ENCODE measurements at regions not wholly inside any gene's neighbourhood (a gene's known extent, or its start where the extent isn't known, plus 50 kb on each side); places are given as distances from the start of the nearest gene placed in this dataset.

GRCh38 chr7:45479781-45480180, 94.4 kb upstream of the ADCY1 start:
- Histone ChIP-seq H3K36me3 (ENCODE audit: insufficient read depth, low read length) (no peaks in the 10 kb centered on the region), H3K79me2 (replicated peaks; ENCODE audit: insufficient read depth, low read length) (no peaks in the 10 kb centered on the region), H3K4me3 (ENCODE audit: low read length) (no peak overlapping the region), H3K9ac (ENCODE audit: low read length) (no peak overlapping the region), H3K27me3 (ENCODE audit: insufficient read depth, low read depth, low read length) (no peaks in the 10 kb centered on the region), H2AFZ (ENCODE audit: low read depth, low read length) (no peak overlapping the region), H4K20me1 (ENCODE audit: insufficient read depth) (no peaks in the 10 kb centered on the region), H3K9me2 (ENCODE audit: insufficient read depth, low read length) (no peaks in the 10 kb centered on the region), H3K27ac (ENCODE audit: low read length) (no peak overlapping the region), H3K4me2 (ENCODE audit: low read length) (no peak overlapping the region), H3K9me3 (ENCODE audit: low read length) (no peaks in the 10 kb centered on the region), H3F3A (ENCODE audit: insufficient read depth, low read length, poor library complexity, severe bottlenecking) (no peaks in the 10 kb centered on the region)
- TF ChIP-seq REST (IDR thresholded peaks at IDR 0.05; ENCODE audit: borderline replicate concordance) (no peak), EZH2 (IDR thresholded peaks at IDR 0.05; ENCODE audit: borderline replicate concordance, insufficient read depth, low read length, poor library complexity, severe bottlenecking) (no peak), POLR2AphosphoS5 (IDR thresholded peaks at IDR 0.05) (no peak), TAF1 (IDR thresholded peaks at IDR 0.05; ENCODE audit: low read depth) (no peak), MXI1 (conservative IDR thresholded peaks at IDR 0.05; ENCODE audit: poor library complexity, severe bottlenecking) (no peak), EP300 (conservative IDR thresholded peaks at IDR 0.05; ENCODE audit: poor library complexity, severe bottlenecking) (no peak), RAD21 (conservative IDR thresholded peaks at IDR 0.05) (no peak), SMC3 (conservative IDR thresholded peaks at IDR 0.05; ENCODE audit: poor library complexity) (no peak)

GRCh38 chr7:45482451-45482850, 91.7 kb upstream of the ADCY1 start:
- Histone ChIP-seq H3K27ac (ENCODE audit: low read length) (no peak overlapping the region), H3K4me2 (ENCODE audit: low read length) (no peak overlapping the region), H2AFZ (ENCODE audit: low read depth, low read length) (no peak overlapping the region), H4K20me1 (ENCODE audit: insufficient read depth) (no peaks in the 10 kb centered on the region), H3K4me3 (ENCODE audit: low read length) (no peak overlapping the region), H3K9me2 (ENCODE audit: insufficient read depth, low read length) (no peaks in the 10 kb centered on the region), H3K79me2 (replicated peaks; ENCODE audit: insufficient read depth, low read length) (no peaks in the 10 kb centered on the region), H3K36me3 (ENCODE audit: insufficient read depth, low read length) (no peaks in the 10 kb centered on the region), H3K9me3 (ENCODE audit: low read length) (no peaks in the 10 kb centered on the region), H3K9ac (ENCODE audit: low read length) (no peak overlapping the region), H3F3A (ENCODE audit: insufficient read depth, low read length, poor library complexity, severe bottlenecking) (no peaks in the 10 kb centered on the region), H3K27me3 (ENCODE audit: insufficient read depth, low read depth, low read length) (no peaks in the 10 kb centered on the region)
- TF ChIP-seq TAF1 (IDR thresholded peaks at IDR 0.05; ENCODE audit: low read depth) (no peak), EZH2 (IDR thresholded peaks at IDR 0.05; ENCODE audit: borderline replicate concordance, insufficient read depth, low read length, poor library complexity, severe bottlenecking) (no peak), MXI1 (conservative IDR thresholded peaks at IDR 0.05; ENCODE audit: poor library complexity, severe bottlenecking) (no peak), POLR2AphosphoS5 (IDR thresholded peaks at IDR 0.05) (no peak), REST (IDR thresholded peaks at IDR 0.05; ENCODE audit: borderline replicate concordance) (no peak), CTCF (IDR thresholded peaks at IDR 0.05; ENCODE audit: poor library complexity, severe bottlenecking) (no peak), EP300 (conservative IDR thresholded peaks at IDR 0.05; ENCODE audit: poor library complexity, severe bottlenecking) (no peak), SMC3 (conservative IDR thresholded peaks at IDR 0.05; ENCODE audit: poor library complexity) (no peak), RAD21 (conservative IDR thresholded peaks at IDR 0.05) (no peak)

All from neural cell (in vitro differentiated cells).